ENCODE measurements at regions not wholly inside any gene's neighbourhood (a gene's known extent, or its start where the extent isn't known, plus 50 kb on each side); places are given as distances from the start of the nearest gene placed in this dataset.
"Not testable (repeated sequence)": the region's sequence is repeated elsewhere in the genome, so short reads cannot be mapped to it uniquely, and the experiment has no call there.

GRCh38 chr6:19609972-19610641 is 227.1 kb upstream of the ID4 start:
- no peak for DNase-seq (ENCODE audit: low read depth)

- not testable (repeated sequence) for DNase-seq (ENCODE audit: low read depth)
Observed at GRCh38 chr6:19612672-19613466, 224.3 kb upstream of the ID4 start.

- DNase-seq (ENCODE audit: low read depth) = no peak
Observed at GRCh38 chr6:19613678-19614077, 223.5 kb upstream of the ID4 start.

- DNase-seq (ENCODE audit: low read depth) = no peak
Observed at GRCh38 chr6:19616022-19616421, 221.1 kb upstream of the ID4 start.

- no peak for DNase-seq (ENCODE audit: low read depth)
Observed at GRCh38 chr6:19632230-19632629, 204.9 kb upstream of the ID4 start.

GRCh38 chr6:19632786-19633185 is 204.4 kb upstream of the ID4 start:
- DNase-seq (ENCODE audit: low read depth) = no peak

- DNase-seq (ENCODE audit: low read depth) = no peak
Observed at GRCh38 chr6:19635728-19636127, 201.4 kb upstream of the ID4 start.

- no peak for DNase-seq (ENCODE audit: low read depth)
Observed at GRCh38 chr6:19637010-19637409, 200.2 kb upstream of the ID4 start.

GRCh38 chr6:19638931-19639330 is 198.2 kb upstream of the ID4 start:
- no peak for DNase-seq (ENCODE audit: low read depth)

- no peak for DNase-seq (ENCODE audit: low read depth)
Observed at GRCh38 chr6:19643287-19643686, 193.9 kb upstream of the ID4 start.

- no peak for DNase-seq (ENCODE audit: low read depth)
Observed at GRCh38 chr6:19643713-19644112, 193.5 kb upstream of the ID4 start.

- DNase-seq (ENCODE audit: low read depth) = no peak
Observed at GRCh38 chr6:19655744-19656143, 181.4 kb upstream of the ID4 start.

GRCh38 chr6:19660123-19660910 is 176.9 kb upstream of the ID4 start:
- no peak for DNase-seq (ENCODE audit: low read depth)

GRCh38 chr6:19662911-19663310 is 174.3 kb upstream of the ID4 start:
- no peak for DNase-seq (ENCODE audit: low read depth)

- DNase-seq (ENCODE audit: low read depth) = no peak
Observed at GRCh38 chr6:19663479-19663878, 173.7 kb upstream of the ID4 start.

GRCh38 chr6:19664050-19664449 is 173.1 kb upstream of the ID4 start:
- DNase-seq (ENCODE audit: low read depth) = no peak

GRCh38 chr6:19664878-19665612 is 172.1 kb upstream of the ID4 start:
- DNase-seq (ENCODE audit: low read depth) = no peak

- no peak for DNase-seq (ENCODE audit: low read depth)
Observed at GRCh38 chr6:19665613-19665909, 171.6 kb upstream of the ID4 start.

- no peak for DNase-seq (ENCODE audit: low read depth)
Observed at GRCh38 chr6:19668710-19669109, 168.5 kb upstream of the ID4 start.

- DNase-seq (ENCODE audit: low read depth) = no peak
Observed at GRCh38 chr6:19669206-19669605, 168.0 kb upstream of the ID4 start.

- DNase-seq (ENCODE audit: low read depth) = no peak
Observed at GRCh38 chr6:19682859-19683258, 154.3 kb upstream of the ID4 start.

- DNase-seq (ENCODE audit: low read depth) = no peak
Observed at GRCh38 chr6:19690325-19691075, 146.7 kb upstream of the ID4 start.
